Mucosa of descending colon (tissue), 3 donors: ENCODE measurements at regions not wholly inside any gene's neighbourhood (a gene's known extent, or its start where the extent isn't known, plus 50 kb on each side); places are given as distances from the start of the nearest gene placed in this dataset.

ENCODE experiments used
- ATAC-seq: fragments of 200-7000 bp; cut with Tn5 transposase; one replicate; pipeline ENCODE4 v1.9.1; 2020; ENCODE audit warnings: mild to moderate bottlenecking, moderate library complexity
- DNase-seq, 3 donors: peaks; one replicate each; pipeline ENCODE4 v3.0.0-alpha.2; 2020
- H3K36me3 ChIP-seq: fragments of 200-600 bp; one replicate; pipeline ENCODE4 v1.8.0; 2021; ENCODE audit warnings: low read depth, mild to moderate bottlenecking
- H3K4me1 ChIP-seq: fragments of 200-600 bp; one replicate; pipeline ENCODE4 v1.8.0; 2021; ENCODE audit warnings: low read depth, mild to moderate bottlenecking
- H3K4me3 ChIP-seq: fragments of 200-600 bp; one replicate; pipeline ENCODE4 v1.8.0; 2021; ENCODE audit warnings: mild to moderate bottlenecking
- H3K9me3 ChIP-seq: fragments of 200-600 bp; one replicate; pipeline ENCODE4 v1.8.0; 2021; ENCODE audit warnings: mild to moderate bottlenecking
- CTCF ChIP-seq: fragments of 200-600 bp; IDR thresholded peaks from one replicate; pipeline ENCODE4 v1.8.0; 2022; ENCODE audit warnings: antibody characterized with exemption, mild to moderate bottlenecking
- intact Hi-C, 2 donors: fragments of 100-400 bp; cut with DNase I in 1 of 2; cut with micrococcal nuclease in 1 of 2; formaldehyde crosslinking; loops; one replicate each; pipeline versions ENCODE4 v1.11.0 to v1.11.1; 2022; cut with DNase I, micrococcal nuclease
- donor health status: DM: no; HTN: no; CAD: no; lungs with moderate emphysema.
- donor health status: DM: no; HTN: no; CAD: no.
- donor health status: DM: no; HTN: yes; CAD: no.

- intact Hi-C loops: no loop called here
Observed at GRCh38 chr9:73782166-73782565, 630.5 kb downstream of the ANXA1 start.

GRCh38 chr9:73799446-73799845 is 647.8 kb downstream of the ANXA1 start:
- H3K4me3 ChIP-seq: no peak overlapping the region
- ATAC-seq: no peak
- DNase-seq: no peak
- no peaks in the 10 kb centered on the region for H3K9me3 ChIP-seq
- no peaks in the 10 kb centered on the region for H3K36me3 ChIP-seq
- no peak for TF ChIP-seq CTCF
- intact Hi-C loops: no loop called here
- no peaks in the 10 kb centered on the region for H3K4me1 ChIP-seq

More at GRCh38 chr9:73782166-73782565, 630.5 kb downstream of the ANXA1 start:
- no peaks in the 10 kb centered on the region for H3K4me1 ChIP-seq
- H3K4me3 ChIP-seq: no peak overlapping the region
- no peaks in the 10 kb centered on the region for H3K36me3 ChIP-seq
- DNase-seq (no peak), ATAC-seq (no peak)
- H3K9me3 ChIP-seq: peaks cover 3% of the 10 kb centered on the region
- TF ChIP-seq CTCF: no peak

GRCh38 chr9:73805111-73805510 is 653.4 kb downstream of the ANXA1 start:
- Histone ChIP-seq H3K4me1 (no peaks in the 10 kb centered on the region), H3K9me3 (no peaks in the 10 kb centered on the region), H3K36me3 (no peaks in the 10 kb centered on the region), H3K4me3 (no peak overlapping the region)
- DNase-seq: no peak
- ATAC-seq: no peak
- no peak for TF ChIP-seq CTCF
- intact Hi-C loops: no loop called here

GRCh38 chr9:73805853-73806458 is 654.3 kb downstream of the ANXA1 start:
- Histone ChIP-seq H3K4me3 (no peak overlapping the region), H3K4me1 (no peaks in the 10 kb centered on the region), H3K9me3 (no peaks in the 10 kb centered on the region), H3K36me3 (no peaks in the 10 kb centered on the region)
- ATAC-seq: no peak
- intact Hi-C loops: no loop called here
- DNase-seq: no peak
- no peak for TF ChIP-seq CTCF

DNA sequence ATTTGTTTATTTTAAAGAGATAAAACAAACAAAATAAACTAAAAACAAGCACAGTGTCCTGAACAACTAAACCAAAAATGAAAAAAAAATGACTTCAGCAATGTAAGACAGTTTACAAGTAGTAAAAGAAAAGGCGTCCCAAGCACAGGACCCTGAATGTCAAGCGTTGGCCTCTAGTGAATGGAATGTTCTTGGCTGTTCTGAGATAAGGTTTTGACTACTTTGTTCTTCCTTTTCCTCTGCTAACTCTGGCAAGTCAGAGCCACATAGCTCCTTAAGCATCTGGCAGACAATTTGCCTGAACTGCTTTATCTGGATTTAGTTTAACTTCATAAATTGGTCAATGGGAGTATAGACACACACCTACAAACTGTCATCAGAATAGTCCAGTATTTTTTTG is 655.2 kb downstream of the ANXA1 start:
- no peaks in the 10 kb centered on the region for H3K4me1 ChIP-seq
- no peak for TF ChIP-seq CTCF
- intact Hi-C loops: no loop called here
- no peaks in the 10 kb centered on the region for H3K36me3 ChIP-seq
- DNase-seq (no peak), ATAC-seq (no peak)
- H3K9me3 ChIP-seq: no peaks in the 10 kb centered on the region
- no peak overlapping the region for H3K4me3 ChIP-seq

GRCh38 chr9:73807952-73808351 is 656.3 kb downstream of the ANXA1 start:
- Histone ChIP-seq H3K4me3 (no peak overlapping the region), H3K4me1 (no peaks in the 10 kb centered on the region), H3K9me3 (no peaks in the 10 kb centered on the region), H3K36me3 (no peaks in the 10 kb centered on the region)
- no peak for DNase-seq
- no peak for TF ChIP-seq CTCF
- intact Hi-C loops: no loop called here
- no peak for ATAC-seq
